ENCODE measurements at regions not wholly inside any gene's neighbourhood (a gene's known extent, or its start where the extent isn't known, plus 50 kb on each side); places are given as distances from the start of the nearest gene placed in this dataset.

DNA sequence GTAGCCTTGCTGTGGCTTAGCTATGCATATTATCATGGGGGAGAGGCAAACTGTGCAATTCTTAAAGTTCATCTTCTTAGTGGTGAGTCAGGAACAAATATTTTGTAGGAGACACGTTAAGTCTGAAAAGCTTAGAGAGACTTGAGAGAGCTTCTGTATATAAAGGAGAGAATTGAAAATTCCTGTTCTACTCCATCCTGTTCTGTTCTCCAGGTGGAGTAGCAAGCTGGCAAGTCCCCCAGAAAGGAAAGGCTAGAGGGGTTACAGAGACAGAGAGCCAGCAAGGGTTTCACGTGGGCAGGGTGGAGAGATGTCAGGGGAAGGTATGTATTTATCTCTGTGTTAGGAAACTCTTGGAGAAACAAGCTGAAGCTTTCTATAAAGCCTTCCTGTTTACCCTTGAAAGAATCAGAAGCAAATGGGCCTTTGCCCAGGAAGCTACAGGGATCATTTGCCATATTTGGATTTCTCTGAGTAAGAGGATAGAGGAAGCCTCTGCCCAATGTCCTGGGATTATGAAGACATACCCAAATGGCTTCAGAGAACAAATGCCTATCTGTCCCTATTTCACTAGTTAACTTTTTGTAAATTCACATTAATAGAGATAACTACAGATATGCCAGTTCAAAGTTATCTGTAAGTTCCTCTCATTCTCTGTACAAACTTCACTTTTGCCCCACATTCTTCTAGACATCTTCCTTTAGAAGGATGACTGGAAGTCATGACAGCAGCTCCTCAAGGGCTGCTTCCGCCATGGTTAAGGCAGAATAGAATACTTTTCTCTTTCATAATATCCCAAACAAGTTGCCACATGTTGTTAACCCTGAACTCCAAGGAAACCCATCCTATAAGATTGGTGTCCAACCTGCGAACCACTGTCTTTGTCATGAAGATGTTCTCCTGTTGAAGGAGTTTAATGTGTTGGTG is 126.7 kb upstream of the NEDD9 start:
- DNase-seq (ENCODE audit: low spot score) = no peak

- no peak for DNase-seq (ENCODE audit: low spot score)
These were observed 124.8 kb upstream of the NEDD9 start for GRCh38 chr6:11357285-11357684.

GRCh38 chr6:11356404-11357155 is 124.1 kb upstream of the NEDD9 start:
- DNase-seq (ENCODE audit: low spot score) = no peak

DNA sequence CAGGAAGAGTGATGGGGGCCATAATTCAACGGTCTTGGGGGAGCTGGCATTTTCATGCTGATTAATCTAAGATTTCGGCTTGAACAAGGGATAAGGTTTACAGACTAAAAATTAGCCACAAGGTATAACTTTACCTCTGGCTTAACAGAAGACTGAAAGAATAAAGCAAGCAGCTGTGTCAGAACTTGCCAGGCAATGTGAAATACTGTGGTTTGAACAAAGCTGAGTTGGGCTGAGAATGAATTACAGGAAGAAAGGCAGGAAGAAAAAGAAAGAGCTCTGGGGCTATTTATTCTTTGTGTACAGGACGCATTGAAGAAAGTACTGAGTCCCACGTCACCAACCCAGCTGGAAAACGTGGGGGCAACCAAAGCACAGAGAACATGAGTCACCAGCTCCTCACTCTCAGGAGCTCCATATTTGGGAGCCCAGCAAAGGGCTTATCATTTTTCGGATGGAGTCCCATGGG is 121.5 kb upstream of the NEDD9 start:
- DNase-seq (ENCODE audit: low spot score) = no peak

DNA sequence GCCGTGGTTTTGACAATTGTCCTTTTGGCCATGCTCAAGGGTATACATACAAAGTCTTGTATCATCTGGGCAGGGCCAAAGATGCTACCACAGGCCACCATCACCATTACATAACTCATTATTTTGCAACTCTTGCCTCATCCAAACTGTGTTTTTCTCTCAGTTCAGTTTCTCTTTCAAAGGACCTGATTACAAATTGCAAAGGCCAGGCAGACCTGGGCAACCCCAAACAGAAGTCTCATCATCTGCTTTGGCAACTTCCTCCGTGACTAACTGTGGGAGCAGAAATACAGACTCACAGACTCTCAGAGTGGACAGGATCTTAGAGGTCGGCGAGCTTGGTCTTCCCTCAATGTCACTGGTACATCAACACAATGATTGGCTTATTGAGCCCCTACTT is 117.8 kb upstream of the NEDD9 start:
- no peak for DNase-seq (ENCODE audit: low spot score)

- no peak for DNase-seq (ENCODE audit: low spot score)
These were observed 117.4 kb upstream of the NEDD9 start for GRCh38 chr6:11349880-11350279.

GRCh38 chr6:11346516-11346915 is 114.0 kb upstream of the NEDD9 start:
- DNase-seq (ENCODE audit: low spot score) = no peak

DNA sequence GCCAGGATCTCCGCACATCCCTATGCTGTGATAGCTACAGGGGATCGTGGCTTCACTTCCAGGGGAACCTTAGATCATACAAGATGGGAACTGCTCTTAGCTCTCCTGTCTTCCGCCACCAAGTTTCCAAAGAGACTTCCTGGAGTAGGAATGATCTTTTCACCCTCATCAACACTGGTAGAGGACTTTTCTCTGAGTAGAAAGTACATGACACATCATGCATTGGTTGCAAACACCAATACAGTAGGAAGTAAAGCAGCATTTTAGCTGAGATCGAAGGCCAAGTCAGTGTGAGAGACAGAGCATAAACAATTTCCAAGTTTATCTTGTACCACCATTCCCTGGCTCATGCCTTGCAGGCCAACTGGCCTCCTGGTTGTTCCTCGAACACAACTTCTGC is 113.1 kb upstream of the NEDD9 start:
- DNase-seq (ENCODE audit: low spot score) = no peak

DNA sequence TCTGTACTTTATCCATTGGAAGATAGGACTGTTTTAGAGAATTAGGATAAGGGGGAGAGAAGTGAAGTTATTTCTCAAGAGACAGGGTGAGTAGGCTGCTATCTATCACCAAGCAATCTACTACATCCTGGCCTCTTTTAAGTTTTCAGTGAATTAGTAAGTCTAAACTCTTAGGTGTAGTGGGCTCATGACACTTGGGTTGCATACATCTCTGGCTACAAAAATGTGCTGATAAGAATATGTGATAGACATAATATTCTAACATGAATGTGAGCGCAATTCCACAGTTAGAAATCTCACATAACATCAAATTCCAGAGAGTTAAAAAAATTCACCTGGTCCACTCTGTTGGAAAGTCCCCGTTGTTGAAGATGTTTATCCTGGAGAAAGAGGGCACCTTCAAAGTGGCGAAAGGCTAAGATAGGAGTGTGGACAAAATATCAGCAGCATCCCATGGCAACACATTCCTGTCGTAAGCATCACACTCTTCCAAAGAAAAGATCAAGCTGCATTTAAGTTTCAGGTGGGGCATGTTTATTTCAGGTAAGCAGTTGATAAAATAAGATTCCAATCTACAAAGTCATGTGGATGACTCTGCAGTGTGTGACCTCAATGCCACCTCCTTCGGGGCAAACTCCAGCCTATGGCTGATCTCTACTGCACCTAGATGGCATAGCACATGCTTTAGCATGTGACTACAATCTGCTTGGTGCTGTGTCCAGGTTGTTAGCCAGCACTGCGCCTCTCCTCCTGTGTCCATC is 111.7 kb upstream of the NEDD9 start:
- no peak for DNase-seq (ENCODE audit: low spot score)

DNA sequence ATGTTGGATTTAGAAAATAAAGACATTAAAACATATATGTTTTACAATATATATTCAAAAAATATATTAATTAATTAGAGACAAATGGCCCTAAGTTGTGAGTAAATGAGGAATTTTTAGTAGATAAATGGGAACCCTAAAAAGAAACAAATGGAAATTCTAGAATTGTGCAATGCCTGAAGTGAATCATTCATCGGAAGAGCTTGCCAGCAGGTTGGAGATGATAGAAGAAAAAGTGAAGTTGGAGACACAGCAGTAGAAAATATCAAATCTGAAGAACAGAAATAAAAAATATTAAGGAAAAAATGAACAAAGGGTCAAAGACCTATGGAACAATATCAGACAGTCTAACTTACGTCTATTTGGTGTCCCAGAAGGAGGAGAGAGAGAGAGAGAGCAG is 109.4 kb upstream of the NEDD9 start:
- no peak for DNase-seq (ENCODE audit: low spot score)

DNA sequence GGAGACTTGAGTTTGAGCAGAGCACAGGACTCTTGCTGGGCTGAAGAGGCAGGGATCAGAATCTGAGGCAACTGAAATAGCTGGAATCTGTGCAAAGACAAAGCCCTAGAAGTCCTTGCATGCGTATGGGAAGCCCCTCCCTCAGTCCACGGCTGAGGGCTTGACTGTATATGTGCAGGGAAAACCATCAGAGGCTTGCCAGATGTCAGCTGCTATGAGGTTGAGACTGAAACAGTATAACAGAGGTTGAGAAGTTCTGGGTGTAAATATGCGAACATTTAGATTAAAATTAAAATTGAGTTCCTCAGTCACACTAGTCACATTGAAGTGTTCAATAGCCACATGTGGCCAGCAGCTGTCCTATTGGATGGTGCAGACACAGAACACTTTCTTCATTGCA is 108.8 kb upstream of the NEDD9 start:
- no peak for DNase-seq (ENCODE audit: low spot score)

DNA sequence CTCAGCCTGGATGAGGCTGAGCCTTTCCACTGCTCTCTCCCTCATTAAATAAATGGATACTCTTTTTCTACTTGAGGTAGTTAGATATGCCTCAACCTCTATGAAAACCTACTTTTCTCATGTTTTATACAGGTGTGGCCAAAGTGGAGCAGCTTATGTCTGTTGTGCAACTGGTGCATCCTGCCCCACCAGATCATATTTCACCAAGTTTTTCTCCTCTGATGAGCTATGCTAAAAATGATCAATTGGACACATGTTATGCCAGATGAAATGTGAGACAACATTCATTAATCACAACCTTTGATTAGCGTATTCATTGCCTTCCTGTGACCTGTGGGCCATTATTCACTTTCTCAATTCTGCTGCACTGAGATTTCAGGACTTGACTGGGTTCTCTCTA is 106.9 kb upstream of the NEDD9 start:
- DNase-seq (ENCODE audit: low spot score) = no peak

- no peak for DNase-seq (ENCODE audit: low spot score)
These were observed 104.8 kb upstream of the NEDD9 start for GRCh38 chr6:11337306-11337705.

GRCh38 chr6:11335826-11336225 is 103.4 kb upstream of the NEDD9 start:
- DNase-seq (ENCODE audit: low spot score) = no peak

DNA sequence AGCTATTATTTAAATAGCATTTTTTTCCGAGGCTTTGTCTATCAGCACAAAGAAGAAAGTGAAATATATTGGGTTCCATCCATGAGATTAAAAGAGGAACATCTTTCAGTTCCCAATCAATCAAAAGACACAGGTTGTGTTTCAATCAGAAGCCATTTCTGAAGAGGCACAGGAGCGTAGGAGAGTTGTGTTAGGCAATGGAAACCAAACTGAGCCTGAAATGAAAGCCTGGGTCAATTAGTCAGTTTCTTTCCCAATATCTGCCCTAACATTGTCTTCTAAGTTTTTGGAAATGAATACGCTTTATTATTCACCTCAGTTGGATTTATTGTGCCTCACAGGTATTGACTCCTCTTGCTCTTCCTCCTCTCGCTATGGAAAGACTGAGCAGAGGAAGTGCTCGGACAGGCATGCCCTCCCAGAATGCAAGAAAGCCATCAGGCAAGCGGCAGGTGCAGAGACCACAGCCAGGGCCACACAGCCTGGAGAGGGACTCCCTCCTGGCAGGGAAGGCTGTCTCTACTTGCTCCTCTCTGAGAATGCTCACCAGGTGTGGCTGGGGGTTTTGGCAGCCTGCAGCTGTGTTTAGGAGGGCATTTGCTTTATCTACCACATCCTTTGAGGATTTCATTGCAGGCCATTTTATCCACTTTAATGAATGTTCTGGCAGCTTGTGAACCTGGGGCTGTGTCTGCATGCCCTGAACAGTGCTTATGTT is 100.8 kb upstream of the NEDD9 start:
- DNase-seq (ENCODE audit: low spot score) = no peak

DNA sequence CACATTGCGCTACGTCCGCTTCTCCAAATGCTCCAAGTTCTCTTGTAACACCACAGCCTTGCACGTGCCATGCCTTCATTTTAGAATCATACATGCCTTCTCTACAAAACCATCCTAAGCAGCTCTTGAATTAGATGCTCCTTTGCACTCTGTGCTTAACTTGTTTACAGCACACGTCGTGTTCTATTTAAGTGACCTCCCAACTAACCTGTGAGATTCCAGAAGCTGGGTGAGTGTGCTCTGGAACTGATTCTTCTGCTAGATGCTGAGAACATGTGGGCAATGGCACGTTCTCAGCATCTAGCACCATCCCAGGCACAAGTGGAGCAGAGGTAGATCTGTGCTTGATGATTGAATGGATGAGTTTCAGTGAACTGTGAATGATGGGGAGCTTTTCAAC is 100.0 kb upstream of the NEDD9 start:
- no peak for DNase-seq (ENCODE audit: low spot score)

- no peak for DNase-seq (ENCODE audit: low spot score)
These were observed 98.6 kb upstream of the NEDD9 start for GRCh38 chr6:11331111-11331510.

GRCh38 chr6:11330413-11330760 is 97.9 kb upstream of the NEDD9 start:
- DNase-seq (ENCODE audit: low spot score) = no peak

- DNase-seq (ENCODE audit: low spot score) = no peak
These were observed 97.4 kb upstream of the NEDD9 start for GRCh38 chr6:11329726-11330412.

- no peak for DNase-seq (ENCODE audit: low spot score)
These were observed 96.3 kb upstream of the NEDD9 start for GRCh38 chr6:11328613-11329247.

DNA sequence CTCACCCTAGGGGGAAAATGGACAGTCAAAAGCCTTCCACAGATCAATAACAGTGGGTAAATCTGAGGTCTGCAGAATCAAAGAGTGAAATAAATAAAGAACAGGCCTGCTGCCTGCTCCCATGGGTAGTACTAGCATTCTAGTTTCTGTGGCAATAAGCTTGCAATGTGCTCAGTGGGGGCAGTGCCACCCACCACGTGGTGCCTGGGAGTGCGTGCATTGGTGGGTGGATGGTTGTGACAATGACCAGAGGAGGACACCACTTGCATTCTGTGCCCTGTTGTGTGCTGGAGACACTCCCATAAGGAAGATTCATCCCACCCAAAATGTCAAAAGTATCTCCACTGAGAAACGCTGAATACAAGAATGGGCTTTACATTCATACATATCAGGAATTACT is 95.5 kb upstream of the NEDD9 start:
- DNase-seq (ENCODE audit: low spot score) = no peak

Data from D341Med (cell line).